ENCODE measurements at regions not wholly inside any gene's neighbourhood (a gene's known extent, or its start where the extent isn't known, plus 50 kb on each side); places are given as distances from the start of the nearest gene placed in this dataset.

DNA sequence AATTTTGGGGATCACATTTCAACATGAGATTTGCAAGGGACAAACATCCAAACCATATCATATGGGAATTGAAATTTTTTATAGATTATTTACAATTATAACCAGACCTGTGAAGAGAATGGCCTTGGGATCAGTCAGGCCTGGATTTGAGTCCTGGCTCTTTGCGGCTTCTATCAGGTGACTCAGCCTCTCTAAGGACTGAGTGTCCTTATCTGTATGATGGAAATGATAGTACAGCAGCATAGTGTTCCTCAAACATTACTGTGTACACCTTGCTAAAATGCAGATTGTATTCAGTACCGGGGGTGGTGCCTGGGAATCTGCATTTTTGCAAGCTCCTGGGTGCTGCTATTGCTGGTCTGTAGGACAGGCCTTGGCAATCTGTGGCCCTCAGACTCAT lies 206.7 kb upstream of the PROK2 start:
- DNase-seq (ENCODE audit: low spot score): no peak

GRCh38 chr3:71991046-71991445 lies 206.1 kb upstream of the PROK2 start:
- DNase-seq (ENCODE audit: low spot score): no peak

- no peak for DNase-seq (ENCODE audit: low spot score)
Measured at GRCh38 chr3:71990545-71990944, 205.6 kb upstream of the PROK2 start.

DNA sequence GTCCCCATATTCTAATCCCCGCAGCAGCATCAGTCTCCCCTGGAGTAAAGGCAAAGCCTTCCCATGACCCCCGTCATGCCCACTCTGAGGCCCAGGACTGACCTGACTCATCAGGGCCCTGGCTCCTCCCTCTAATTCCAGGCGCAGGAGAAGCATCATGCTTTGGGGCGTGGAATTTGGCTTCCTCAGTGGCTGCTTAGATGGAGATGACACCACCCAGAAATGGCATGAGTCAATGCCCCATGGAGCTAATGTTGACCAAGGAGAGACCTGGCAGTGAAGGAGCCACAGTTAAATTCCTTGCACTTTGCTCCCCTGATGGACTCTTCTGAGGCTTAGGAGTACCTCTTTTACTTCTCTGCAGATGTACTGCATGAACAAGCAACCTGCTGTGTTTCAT lies 204.2 kb upstream of the PROK2 start:
- no peak for DNase-seq (ENCODE audit: low spot score)

- no peak for DNase-seq (ENCODE audit: low spot score)
Measured at GRCh38 chr3:71987828-71988227, 202.9 kb upstream of the PROK2 start.

- no peak for DNase-seq (ENCODE audit: low spot score)
Measured at GRCh38 chr3:71987089-71987735, 202.3 kb upstream of the PROK2 start.

DNA sequence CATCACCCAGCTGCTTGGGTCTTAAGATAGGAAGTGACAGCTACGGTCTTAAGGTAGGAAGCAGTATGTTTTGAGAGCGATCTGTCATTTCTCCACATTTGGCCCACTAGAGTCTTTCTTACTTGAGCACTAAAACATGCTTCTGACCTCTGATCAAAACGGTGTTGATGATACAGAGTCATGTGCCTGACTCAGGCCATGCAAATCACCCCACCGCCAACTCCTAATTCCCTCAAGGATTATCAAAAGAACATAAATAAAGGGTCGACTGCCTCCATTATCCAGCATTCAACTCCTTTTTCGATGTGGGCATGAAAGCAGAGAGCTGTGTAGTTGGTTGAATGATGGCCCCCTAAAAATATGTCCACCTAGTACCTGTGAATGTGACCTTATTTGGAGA lies 201.7 kb upstream of the PROK2 start:
- no peak for DNase-seq (ENCODE audit: low spot score)

DNA sequence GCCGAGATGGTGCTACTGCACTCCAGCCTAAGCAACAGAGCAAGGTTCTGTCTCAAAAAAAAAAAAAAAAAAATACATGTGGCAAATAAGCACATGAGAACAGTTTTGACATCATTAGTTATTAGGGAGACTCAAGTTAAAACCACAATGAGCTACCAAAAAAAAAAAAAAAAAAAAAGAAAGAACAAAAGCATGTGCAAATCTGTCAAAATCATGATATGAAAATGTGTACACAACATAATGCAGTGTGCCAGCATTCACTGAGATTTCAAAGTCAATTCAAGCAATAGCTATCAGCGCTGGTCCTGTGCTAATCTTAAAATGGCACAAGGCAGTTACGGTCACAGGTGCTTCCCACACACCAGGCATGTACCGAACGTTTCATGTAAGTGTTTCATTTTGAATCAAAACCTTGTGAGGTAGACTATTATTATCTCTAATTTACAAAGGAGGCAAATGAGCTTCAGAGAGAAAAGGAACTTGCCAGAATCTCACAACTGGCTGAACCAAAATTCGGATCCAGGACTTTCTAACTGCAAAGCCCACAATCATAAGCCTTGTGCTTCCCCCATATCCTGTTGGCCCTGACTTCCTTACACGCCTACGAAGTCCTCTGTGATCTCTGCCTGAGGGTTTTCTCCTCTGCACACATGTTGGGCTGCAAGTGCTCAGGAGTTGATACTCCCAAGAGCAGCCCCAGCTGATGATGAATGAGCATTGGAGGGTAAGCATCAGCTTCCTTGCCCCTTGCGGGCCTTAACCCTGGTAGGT lies 200.1 kb upstream of the PROK2 start:
- DNase-seq (ENCODE audit: low spot score): no peak

- no peak for DNase-seq (ENCODE audit: low spot score)
Measured at GRCh38 chr3:71983694-71984093, 198.7 kb upstream of the PROK2 start.

DNA sequence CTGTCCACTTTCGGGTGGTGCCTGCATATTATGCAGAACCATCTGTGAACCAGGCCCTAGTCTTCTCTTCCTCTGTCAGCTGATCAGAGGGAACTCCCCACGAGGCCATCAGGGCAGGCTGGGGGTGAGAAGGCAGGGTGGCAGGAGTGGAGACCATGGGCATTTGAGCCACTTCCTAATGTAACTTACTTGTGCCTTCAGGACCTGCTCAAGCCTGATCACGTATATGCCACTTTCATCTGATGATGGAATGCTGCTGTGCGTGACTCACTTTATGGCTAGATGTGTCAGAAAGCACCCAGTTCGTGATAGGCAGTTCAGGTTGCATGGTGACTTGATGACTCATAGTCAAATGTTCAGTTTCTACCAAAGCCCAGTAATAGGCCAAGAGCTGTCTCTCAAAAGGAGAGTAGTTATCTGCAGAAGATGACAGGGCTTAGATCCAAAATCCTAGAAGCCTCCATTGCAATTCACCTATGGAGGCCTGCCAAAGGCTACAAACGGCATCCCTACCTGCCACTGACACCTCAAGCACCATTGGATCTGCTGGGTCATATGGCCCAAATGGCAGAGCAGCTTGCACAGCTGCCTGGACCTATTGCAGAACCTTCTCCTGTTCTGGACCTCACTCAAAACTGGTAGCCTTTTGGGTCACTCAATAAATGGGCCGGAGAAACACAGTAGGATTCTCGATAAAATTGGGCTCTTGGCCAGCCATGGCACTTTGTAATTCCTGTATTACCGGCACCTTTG lies 197.7 kb upstream of the PROK2 start:
- DNase-seq (ENCODE audit: low spot score): peak; percentile 8

- DNase-seq (ENCODE audit: low spot score): no peak
Measured at GRCh38 chr3:71979175-71979574, 194.2 kb upstream of the PROK2 start.

GRCh38 chr3:71978150-71978721 lies 193.3 kb upstream of the PROK2 start:
- DNase-seq (ENCODE audit: low spot score): no peak

- DNase-seq (ENCODE audit: low spot score): no peak
Measured at GRCh38 chr3:71977525-71977924, 192.6 kb upstream of the PROK2 start.

DNA sequence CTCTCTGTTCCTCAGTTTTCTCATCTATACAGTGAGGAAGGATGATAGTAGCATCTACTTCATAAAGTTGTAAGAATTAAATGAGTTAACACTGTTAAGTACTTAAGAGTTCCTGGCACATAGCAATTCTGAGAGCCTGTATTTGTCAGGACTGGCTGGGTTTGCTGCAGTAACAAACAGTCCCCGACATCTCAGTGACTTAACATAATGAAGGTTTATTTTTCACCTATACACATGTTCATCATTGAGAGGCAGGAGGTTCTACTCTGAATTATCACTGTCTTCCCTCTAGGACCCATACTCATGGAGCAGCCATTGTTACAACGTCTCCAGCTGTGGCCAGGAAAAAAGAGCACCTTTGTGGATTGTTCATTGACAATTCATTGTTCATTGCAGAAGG lies 190.6 kb upstream of the PROK2 start:
- no peak for DNase-seq (ENCODE audit: low spot score)

- DNase-seq (ENCODE audit: low spot score): no peak
Measured at GRCh38 chr3:71974786-71975185, 189.8 kb upstream of the PROK2 start.

DNA sequence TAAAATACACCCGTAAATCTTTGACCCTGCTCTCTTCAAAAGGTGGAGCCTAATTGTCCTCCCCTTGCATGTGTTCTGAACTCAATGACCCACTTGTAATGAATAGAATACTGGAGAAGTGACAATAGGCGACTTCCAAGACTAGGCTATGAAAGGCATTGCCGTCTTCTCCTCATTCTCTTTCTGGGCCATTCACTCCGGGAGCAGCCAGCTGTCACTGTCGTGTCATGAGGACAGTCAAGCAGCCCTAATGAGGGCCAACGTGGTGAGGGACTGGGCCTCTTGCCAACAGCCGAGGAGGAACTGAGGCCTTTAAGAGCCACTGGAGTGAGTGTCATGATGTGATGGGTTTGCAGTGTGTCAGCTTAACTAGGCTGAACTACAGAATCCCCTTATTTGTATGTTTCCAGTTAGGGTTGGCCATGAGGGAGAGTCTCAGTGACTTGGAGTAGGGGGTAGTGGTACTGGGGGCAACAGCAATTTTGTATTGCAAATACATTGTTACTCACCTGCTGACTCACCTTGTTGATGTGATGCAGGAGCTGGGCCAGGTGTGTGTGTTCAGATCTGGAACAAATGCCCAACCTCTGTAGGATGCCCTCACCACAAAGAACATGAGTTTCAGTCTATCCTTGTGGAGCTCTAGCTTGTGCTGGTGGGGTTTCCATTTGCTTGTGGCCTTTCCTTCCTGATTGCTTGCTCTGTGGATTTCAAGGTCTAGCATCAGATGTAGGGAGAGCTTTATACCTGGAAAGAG lies 188.5 kb upstream of the PROK2 start:
- peak; percentile 52 for DNase-seq (ENCODE audit: low spot score)

DNA sequence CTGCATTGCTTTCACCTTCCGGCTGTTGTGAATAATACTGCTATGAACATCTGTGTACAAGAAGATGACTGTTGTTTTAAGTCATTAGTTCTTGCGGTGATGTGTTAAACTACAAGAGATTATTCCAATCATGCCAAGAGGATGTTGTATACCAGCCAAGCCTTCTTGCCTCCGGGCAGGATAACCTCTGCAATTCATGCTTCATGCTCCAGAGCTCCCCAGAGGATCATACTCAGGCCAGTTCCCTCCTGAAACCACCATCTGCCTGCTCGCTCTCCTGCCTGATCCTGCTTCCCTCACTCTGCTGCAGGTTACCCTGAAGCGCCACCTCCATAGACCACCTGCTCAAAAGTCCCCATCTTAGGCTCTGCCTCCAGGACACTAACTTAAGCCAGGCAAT lies 187.1 kb upstream of the PROK2 start:
- DNase-seq (ENCODE audit: low spot score): no peak

GRCh38 chr3:71968544-71968943 lies 183.6 kb upstream of the PROK2 start:
- DNase-seq (ENCODE audit: low spot score): no peak

- DNase-seq (ENCODE audit: low spot score): no peak
Measured at GRCh38 chr3:71966185-71966584, 181.2 kb upstream of the PROK2 start.

- DNase-seq (ENCODE audit: low spot score): no peak
Measured at GRCh38 chr3:71964170-71964569, 179.2 kb upstream of the PROK2 start.

- DNase-seq (ENCODE audit: low spot score): no peak
Measured at GRCh38 chr3:71962561-71963240, 177.8 kb upstream of the PROK2 start.

All from putamen (tissue), 1 donor.